ENCODE measurements at regions not wholly inside any gene's neighbourhood (a gene's known extent, or its start where the extent isn't known, plus 50 kb on each side); places are given as distances from the start of the nearest gene placed in this dataset.
A peak's percentile ranks its signal among the peaks of the same experiment; 100 is the strongest.

- no peak for DNase-seq
Observed at GRCh38 chr3:167958141-167958540, 137.6 kb downstream of the GOLIM4 start.

- DNase-seq: no peak
Observed at GRCh38 chr3:167952969-167953368, 142.8 kb downstream of the GOLIM4 start.

GRCh38 chr3:167950212-167950611, 145.5 kb downstream of the GOLIM4 start:
- no peak for DNase-seq

GRCh38 chr3:167941234-167941995, 154.3 kb downstream of the GOLIM4 start:
- no peak for DNase-seq

- no peak for DNase-seq
Observed at GRCh38 chr3:167940241-167940640, 155.5 kb downstream of the GOLIM4 start.

- DNase-seq: no peak
Observed at GRCh38 chr3:167938516-167938915, 157.2 kb downstream of the GOLIM4 start.

- DNase-seq: no peak
Observed at GRCh38 chr3:167936019-167936418, 159.7 kb downstream of the GOLIM4 start.

GRCh38 chr3:167930453-167930852, 165.3 kb downstream of the GOLIM4 start:
- DNase-seq: no peak

- no peak for DNase-seq
Observed at GRCh38 chr3:167929968-167930367, 165.8 kb downstream of the GOLIM4 start.

GRCh38 chr3:167928381-167928780, 167.3 kb downstream of the GOLIM4 start:
- no peak for DNase-seq

- no peak for DNase-seq
Observed at GRCh38 chr3:167920747-167921146, 175.0 kb downstream of the GOLIM4 start.

- DNase-seq: no peak
Observed at GRCh38 chr3:167919590-167919989, 176.1 kb downstream of the GOLIM4 start.

- no peak for DNase-seq
Observed at GRCh38 chr3:167918686-167919085, 177.0 kb downstream of the GOLIM4 start.

- DNase-seq: peak; percentile 13
Observed at GRCh38 chr3:167918008-167918596, 177.6 kb downstream of the GOLIM4 start.

GRCh38 chr3:167913219-167913835, 177.8 kb downstream of the SERPINI1 start:
- no peak for DNase-seq

- no peak for DNase-seq
Observed at GRCh38 chr3:167909952-167910351, 174.4 kb downstream of the SERPINI1 start.

- DNase-seq: no peak
Observed at GRCh38 chr3:167909504-167909896, 174.0 kb downstream of the SERPINI1 start.

- DNase-seq: no peak
Observed at GRCh38 chr3:167908746-167909503, 173.4 kb downstream of the SERPINI1 start.

- no peak for DNase-seq
Observed at GRCh38 chr3:167908221-167908620, 172.7 kb downstream of the SERPINI1 start.

- DNase-seq: no peak
Observed at GRCh38 chr3:167901138-167901537, 165.6 kb downstream of the SERPINI1 start.

- DNase-seq: no peak
Observed at GRCh38 chr3:167899093-167899492, 163.6 kb downstream of the SERPINI1 start.

- no peak for DNase-seq
Observed at GRCh38 chr3:167898091-167898490, 162.6 kb downstream of the SERPINI1 start.

- no peak for DNase-seq
Observed at GRCh38 chr3:167895684-167896083, 160.2 kb downstream of the SERPINI1 start.

- no peak for DNase-seq
Observed at GRCh38 chr3:167895178-167895577, 159.7 kb downstream of the SERPINI1 start.
